Activated CD4-positive, alpha-beta T cell treated with anti-CD3 and anti-CD28 coated beads, Interleukin-10, Interleukin-2, amounts not matched to agents 100 ng/mL and 50 ng/mL, durations not matched to agents 16 hours and 8 hours (primary cell): ENCODE measurements at regions not wholly inside any gene's neighbourhood (a gene's known extent, or its start where the extent isn't known, plus 50 kb on each side); places are given as distances from the start of the nearest gene placed in this dataset.

Experiments used
- DNase-seq: peaks from one replicate; pipeline ENCODE4 v3.0.0-alpha.2; 2020

- DNase-seq: no peak
Measured at GRCh38 chr18:22467760-22468553, 50.2 kb upstream of the CTAGE1 start.

- no peak for DNase-seq
Measured at GRCh38 chr18:22468554-22468891, 50.8 kb upstream of the CTAGE1 start.

GRCh38 chr18:22469061-22469734, 51.5 kb upstream of the CTAGE1 start:
- no peak for DNase-seq

- no peak for DNase-seq
Measured at GRCh38 chr18:22469926-22470247, 52.2 kb upstream of the CTAGE1 start.

- no peak for DNase-seq
Measured at GRCh38 chr18:22470248-22471235, 52.8 kb upstream of the CTAGE1 start.

GRCh38 chr18:22471546-22472131, 53.9 kb upstream of the CTAGE1 start:
- no peak for DNase-seq

DNA sequence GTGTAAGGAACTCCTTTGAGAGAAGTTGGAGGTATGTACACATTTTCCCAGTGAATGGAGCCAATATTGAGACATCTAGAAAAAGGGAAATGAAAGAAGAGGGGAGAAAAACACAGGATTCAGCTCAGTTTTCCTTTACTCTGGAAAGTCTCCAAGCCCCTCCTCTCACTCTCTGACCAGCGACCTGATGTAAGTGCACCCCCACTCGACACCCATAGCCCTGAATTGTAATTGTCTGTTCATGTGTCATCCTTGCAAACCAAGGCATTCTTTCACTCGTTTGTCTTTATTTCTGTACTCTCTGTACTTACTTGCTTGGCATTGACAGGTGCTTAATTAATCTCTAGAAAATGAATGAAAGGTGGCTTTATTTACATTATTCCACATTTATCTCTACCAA, 55.7 kb upstream of the CTAGE1 start:
- no peak for DNase-seq

DNA sequence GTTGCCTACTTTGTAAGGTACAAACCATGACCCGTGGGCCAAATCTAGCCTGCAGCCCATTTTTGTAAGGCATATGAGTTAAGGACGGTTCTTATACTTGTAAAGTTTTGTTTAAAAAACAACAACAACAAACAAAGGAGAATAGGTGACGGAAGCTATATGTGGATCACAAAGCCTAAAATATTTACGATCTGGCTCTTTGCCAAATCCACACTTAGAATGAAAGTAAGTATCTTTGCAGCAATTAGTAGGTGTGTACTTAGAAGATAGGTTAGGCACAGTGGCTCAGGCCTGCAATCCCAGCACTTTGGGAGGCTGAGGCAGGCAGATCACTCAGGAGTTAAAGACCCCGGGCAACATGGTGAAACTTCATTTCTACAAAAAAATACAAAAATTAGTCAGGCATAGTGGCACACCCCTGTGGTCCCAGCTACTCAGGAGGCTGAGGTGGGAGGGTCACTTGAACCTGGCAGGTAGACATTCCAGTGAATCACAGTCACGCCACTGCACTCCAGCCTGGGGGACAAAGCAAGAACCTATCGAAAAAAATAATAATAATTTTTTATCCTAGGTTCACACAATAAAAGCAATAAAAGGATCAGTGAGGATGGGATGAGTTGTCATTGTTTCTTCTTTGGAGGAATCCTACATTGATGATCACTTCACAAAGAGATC, 57.8 kb upstream of the CTAGE1 start:
- no peak for DNase-seq

GRCh38 chr18:22477222-22477621, 59.5 kb upstream of the CTAGE1 start:
- no peak for DNase-seq

- no peak for DNase-seq
Measured at GRCh38 chr18:22482948-22483347, 65.2 kb upstream of the CTAGE1 start.

DNA sequence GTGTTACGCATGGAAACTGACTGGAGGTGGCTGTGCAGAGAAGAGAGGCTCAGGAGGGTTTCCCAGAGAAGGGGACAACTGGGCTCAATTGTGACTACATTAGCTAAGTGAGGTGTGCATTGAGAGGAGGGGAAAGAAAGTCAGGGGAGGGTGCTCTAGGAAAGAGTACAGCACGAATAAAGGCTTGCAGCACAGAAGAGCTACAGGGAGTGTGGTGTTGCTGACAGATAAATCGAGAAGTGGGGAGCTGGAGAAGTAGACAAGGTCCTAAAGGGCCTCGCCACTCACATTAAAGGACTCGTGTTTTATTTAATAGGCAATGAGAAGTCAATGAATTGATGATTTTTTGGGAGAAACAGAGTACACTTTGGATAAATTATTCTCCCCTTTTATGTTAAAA, 65.7 kb upstream of the CTAGE1 start:
- DNase-seq: no peak

- no peak for DNase-seq
Measured at GRCh38 chr18:22484471-22484870, 66.8 kb upstream of the CTAGE1 start.

- no peak for DNase-seq
Measured at GRCh38 chr18:22485808-22486244, 68.1 kb upstream of the CTAGE1 start.

DNA sequence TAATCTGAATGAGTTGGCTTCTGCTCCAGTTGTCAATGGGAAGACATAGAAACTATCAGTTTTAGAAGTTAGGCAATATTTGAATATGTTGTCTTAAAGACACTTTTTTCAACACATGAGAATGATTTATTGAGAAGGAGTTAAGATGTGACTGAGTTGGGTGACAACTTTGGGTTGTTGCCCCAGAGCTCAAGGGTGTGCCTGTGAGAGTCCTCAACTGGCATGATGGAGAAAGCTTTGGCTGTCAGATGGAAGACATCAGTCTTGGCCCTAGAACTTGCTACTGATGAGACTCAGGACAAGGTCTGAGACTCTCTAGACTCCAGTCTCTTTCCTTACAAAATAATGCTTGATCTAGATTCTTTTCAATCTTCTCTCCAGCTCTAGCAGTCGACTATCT, 69.0 kb upstream of the CTAGE1 start:
- DNase-seq: no peak

DNA sequence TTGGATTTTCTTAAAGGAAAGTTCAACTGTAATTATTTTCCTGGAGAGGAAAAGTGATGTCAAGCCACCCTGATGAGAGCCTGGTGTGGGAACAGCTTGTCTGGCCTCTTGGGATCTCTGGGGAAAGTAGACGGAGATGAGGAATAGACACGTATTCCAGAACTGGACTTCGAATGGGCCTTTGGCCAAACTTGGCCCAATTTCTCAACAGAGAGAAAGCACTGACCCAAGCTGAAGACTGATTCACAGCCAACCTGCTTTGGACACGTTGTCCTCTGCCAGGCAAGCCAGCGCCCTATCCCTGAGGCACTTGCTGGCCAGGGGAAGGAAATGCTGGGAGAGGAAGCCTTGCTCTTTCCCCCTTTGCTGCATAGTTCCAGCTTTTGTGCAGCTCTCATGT, 70.8 kb upstream of the CTAGE1 start:
- DNase-seq: no peak

GRCh38 chr18:22489704-22490103, 72.0 kb upstream of the CTAGE1 start:
- DNase-seq: no peak

- no peak for DNase-seq
Measured at GRCh38 chr18:22490429-22490846, 72.7 kb upstream of the CTAGE1 start.

DNA sequence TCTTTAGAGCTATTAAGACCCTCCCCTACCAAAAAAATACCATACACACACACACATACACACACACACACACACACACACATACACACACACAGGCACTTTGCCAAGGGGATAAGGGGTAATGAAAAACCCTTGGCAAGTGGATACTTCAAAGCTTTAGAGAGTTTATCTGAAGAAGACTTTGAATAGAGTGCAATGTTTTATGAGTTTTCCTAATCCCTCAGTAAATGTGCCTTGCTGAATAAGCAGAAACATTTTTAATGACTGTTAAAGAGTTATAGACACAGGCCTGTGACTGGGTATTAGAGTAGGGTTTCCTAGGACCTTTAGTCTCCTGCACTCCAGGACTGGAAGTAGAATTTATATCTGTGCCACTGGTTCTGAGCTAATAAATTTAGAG, 75.5 kb upstream of the CTAGE1 start:
- no peak for DNase-seq

DNA sequence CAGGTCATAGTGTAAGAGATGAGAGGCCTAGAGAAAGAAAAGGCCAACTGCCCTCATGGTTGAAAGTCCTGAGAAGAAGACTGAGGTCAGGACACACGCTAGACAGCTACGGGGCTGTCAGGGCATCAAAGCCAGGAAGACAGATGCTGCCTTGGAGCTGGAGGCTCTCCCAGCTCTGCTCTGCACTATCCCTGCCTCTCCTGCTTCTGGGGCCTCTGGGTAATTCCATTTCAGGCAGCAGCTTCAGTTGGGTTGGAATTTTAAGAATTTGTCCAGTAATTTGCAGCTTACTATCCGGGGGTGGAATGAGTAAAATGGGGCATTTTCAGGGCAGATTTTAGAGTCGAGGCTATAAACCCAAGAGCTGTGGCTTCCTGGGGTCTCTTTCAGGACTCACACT, 76.2 kb upstream of the CTAGE1 start:
- DNase-seq: no peak

DNA sequence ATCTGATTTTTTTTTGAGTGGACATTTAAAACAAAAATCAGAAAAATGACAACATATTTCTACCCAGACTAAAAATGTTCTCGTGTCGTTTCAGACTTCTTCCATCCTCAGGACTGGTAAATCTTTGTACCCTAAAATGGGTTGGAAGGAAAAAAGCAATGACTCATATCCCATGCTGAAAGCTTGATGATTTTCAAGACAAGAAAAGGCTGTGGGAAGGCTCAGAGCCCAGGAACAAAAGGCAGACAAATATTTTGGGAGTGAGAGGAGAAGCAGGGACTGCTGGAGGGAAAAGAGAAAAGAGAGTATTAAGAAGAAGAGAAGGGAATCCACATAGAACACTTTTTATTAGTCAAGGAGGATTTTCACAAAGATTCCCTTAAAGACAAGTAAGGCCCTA, 77.1 kb upstream of the CTAGE1 start:
- DNase-seq: no peak

- no peak for DNase-seq
Measured at GRCh38 chr18:22499421-22499820, 81.7 kb upstream of the CTAGE1 start.

DNA sequence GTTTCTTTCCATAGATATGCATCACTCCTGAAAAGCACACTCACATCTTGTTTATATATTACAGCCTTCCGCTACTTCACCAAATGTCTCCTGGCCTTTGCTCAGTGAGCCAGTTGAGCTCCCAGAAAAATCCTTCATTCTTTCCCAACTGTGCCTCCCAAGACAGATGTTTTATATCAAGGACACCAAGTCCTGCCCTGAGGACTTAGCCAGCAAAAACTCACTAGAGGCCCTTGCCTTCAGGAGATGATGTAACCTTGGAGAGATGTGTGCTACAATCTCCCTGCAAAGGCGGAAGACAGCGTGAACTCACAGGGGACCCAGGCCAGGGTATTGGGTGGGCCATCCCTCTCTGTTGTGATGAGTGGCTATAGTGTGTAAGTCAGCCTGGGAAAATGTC, 86.1 kb upstream of the CTAGE1 start:
- no peak for DNase-seq
